ENCODE measurements at regions not wholly inside any gene's neighbourhood (a gene's known extent, or its start where the extent isn't known, plus 50 kb on each side); places are given as distances from the start of the nearest gene placed in this dataset.
A peak's percentile ranks its signal among the peaks of the same experiment; 100 is the strongest.

- Histone ChIP-seq H3K9ac (replicated peaks in 1 of 4; ENCODE audit: extremely low read depth in 1 of 4, low read depth in 3 of 4, low read length in 3 of 4) (no peak overlapping the region), H4K20me1 (replicated peaks in 1 of 2; ENCODE audit: control insufficient read depth in 1 of 2, insufficient read depth in 2 of 2, low read length in 2 of 2) (no peaks in the 10 kb centered on the region), H3K18ac (ENCODE audit: extremely low read depth, low read length) (no peak overlapping the region), H2BK12ac (ENCODE audit: low read depth, low read length) (no peak overlapping the region; the same call in 1 of the 2 replicates), H2AFZ (ENCODE audit: low read length) (no peak overlapping the region), H4K5ac (ENCODE audit: insufficient read length, low read depth, low read length) (no peak overlapping the region), H3K27ac (ENCODE audit: low read depth, low read length) (no peak overlapping the region), H3K27me3 (replicated peaks in 1 of 4; ENCODE audit: control insufficient read depth in 3 of 4, extremely low read depth in 1 of 4, insufficient read depth in 3 of 4, low read length in 3 of 4) (no peaks in the 10 kb centered on the region), H2BK20ac (ENCODE audit: low read length) (no peak overlapping the region), H3K4me2 (ENCODE audit: insufficient read depth in 1 of 2, low read depth in 2 of 2, low read length in 2 of 2) (0 out of 4 replicates have a peak overlapping the region, but pooled peaks of 1 of the 2 experiments have one; percentile 14), H3K79me1 (ENCODE audit: low read depth, low read length) (no peaks in the 10 kb centered on the region), H4K91ac (replicated peaks; ENCODE audit: insufficient read length, low read length) (no peak overlapping the region), H3K23ac (ENCODE audit: insufficient read length) (no peak overlapping the region), H3K4me1 (replicated peaks in 1 of 4; ENCODE audit: control insufficient read depth in 3 of 4, insufficient read depth in 4 of 4, low read length in 3 of 4) (peaks cover 3 to 11% (median 6%) of the 10 kb centered on the region in 4 experiments; a peak in 3 of 7 replicates), H4K8ac (ENCODE audit: extremely low read depth, insufficient read depth, low read length) (no peak overlapping the region), H2BK5ac (ENCODE audit: low read depth, low read length) (no peak overlapping the region), H3K23me2 (ENCODE audit: low read depth, low read length) (no peaks in the 10 kb centered on the region), H3K14ac (ENCODE audit: insufficient read length) (no peak overlapping the region), H2BK15ac (ENCODE audit: low read length) (no peak overlapping the region), H3K79me2 (ENCODE audit: control insufficient read depth in 1 of 2, insufficient read depth in 2 of 2, low read length in 2 of 2) (no peaks in the 10 kb centered on the region), H3K4ac (replicated peaks; ENCODE audit: insufficient read length, low read depth, low read length) (no peak overlapping the region), H3K4me3 (ENCODE audit: extremely low read depth in 1 of 4, insufficient read depth in 2 of 4, low read depth in 3 of 4, low read length in 4 of 4) (no peak overlapping the region), H3K56ac (replicated peaks; ENCODE audit: insufficient read length, low read depth, low read length) (no peak overlapping the region), H3K9me3 (ENCODE audit: insufficient read depth in 2 of 2, low read depth in 1 of 2, low read length in 1 of 2) (no peaks in the 10 kb centered on the region), H3K36me3 (ENCODE audit: control insufficient read depth in 2 of 4, insufficient read depth in 4 of 4, low read length in 3 of 4) (no peaks in the 10 kb centered on the region), H2BK120ac (replicated peaks; ENCODE audit: low read depth, low read length) (no peak overlapping the region), H2AK5ac (ENCODE audit: low read depth, low read length) (no peak overlapping the region)
- DNase-seq (ENCODE audit: low read depth in 1 of 2, low spot score in 2 of 2): no peak
- ChIA-PET CTCF (ENCODE audit: partially characterized antibody) (interaction anchor here (1.5 kb wide), 1 partner anchor 17 kb away, joined by 3 read pairs; no protein-coding TSS in a partner anchor), POLR2A (ENCODE audit: partially characterized antibody) (interaction anchor here (1.1 kb wide), 1 partner anchor 17 kb away, joined by 4 read pairs; no protein-coding TSS in a partner anchor)
- 50% methylated on average over 3 of the region's 3 CpGs; no CpG with 5 or more reads in 1 of the 2 experiments for WGBS, 2 experiments (ENCODE audit: extremely low coverage in 1 of 2, insufficient coverage in 1 of 2, insufficient read length in 1 of 2, insufficient replicate concordance in 2 of 2, low coverage in 1 of 2, low lambda C conversion rate in 2 of 2, missing lambda C conversion rate in 1 of 2)
- no peak for FAIRE-seq
- no peak for TF ChIP-seq RBBP5 (IDR thresholded peaks at IDR 0.05; ENCODE audit: borderline replicate concordance, low read depth, low read length)
- TF ChIP-seq PHF8 (conservative IDR thresholded peaks at IDR 0.05; ENCODE audit: low read depth, low read length): no peak
- TF ChIP-seq SP4 (IDR thresholded peaks at IDR 0.05; ENCODE audit: low read length): no peak
- no peak for TF ChIP-seq POLR2A (IDR thresholded peaks at IDR 0.05; ENCODE audit: control extremely low read depth in 1 of 2, low read depth in 2 of 2, low read length in 2 of 2)
- TF ChIP-seq TCF12 (IDR thresholded peaks at IDR 0.05; ENCODE audit: low read depth, low read length): 0 out of 2 replicates have a peak, but pooled peaks have one; percentile 19
- TF ChIP-seq TAF1 (IDR thresholded peaks at IDR 0.05; ENCODE audit: low read depth, low read length): no peak
- TF ChIP-seq TAF7 (optimal IDR thresholded peaks at IDR 0.05; ENCODE audit: borderline replicate concordance, low read depth, low read length): no peak
- no peak for TF ChIP-seq SIRT6 (IDR thresholded peaks at IDR 0.05; ENCODE audit: low read length)
- no peak for TF ChIP-seq NANOG (IDR thresholded peaks at IDR 0.05; ENCODE audit: insufficient read depth, low read depth, low read length, poor library complexity, severe bottlenecking)
- TF ChIP-seq, protein P1, sequence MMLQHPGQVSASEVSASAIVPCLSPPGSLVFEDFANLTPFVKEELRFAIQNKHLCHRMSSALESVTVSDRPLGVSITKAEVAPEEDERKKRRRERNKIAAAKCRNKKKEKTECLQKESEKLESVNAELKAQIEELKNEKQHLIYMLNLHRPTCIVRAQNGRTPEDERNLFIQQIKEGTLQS (IDR thresholded peaks at IDR 0.05; ENCODE audit: insufficient read depth, low read depth, low read length): no peak
- no peak for TF ChIP-seq KDM1A (IDR thresholded peaks at IDR 0.05; ENCODE audit: borderline replicate concordance, low read length)
- TF ChIP-seq SIN3A (conservative IDR thresholded peaks at IDR 0.05 in 1 of 2, IDR thresholded peaks at IDR 0.05 in 1 of 2; ENCODE audit: low read depth in 1 of 2, low read length in 2 of 2): peak; percentile 92 to 97
- TF ChIP-seq CEBPB (IDR thresholded peaks at IDR 0.05; ENCODE audit: low read depth, low read length): no peak
- no peak for TF ChIP-seq GABPA (IDR thresholded peaks at IDR 0.05; ENCODE audit: borderline replicate concordance, insufficient read depth, low read length)
Measured at GRCh38 chr5:74482990-74483389, 157.5 kb downstream of the ENC1 start.
